Fibroblast of lung (primary cell): ENCODE measurements at regions not wholly inside any gene's neighbourhood (a gene's known extent, or its start where the extent isn't known, plus 50 kb on each side); places are given as distances from the start of the nearest gene placed in this dataset.

Experiments used
- CTCF ChIP-seq, 2 donors: IDR thresholded peaks in 1 of 2; conservative IDR thresholded peaks in 1 of 2; 1 replicate in 1 of 2; 2 replicates in 1 of 2; pipeline ENCODE4 v1.5.1; 2011 to 2012; ENCODE audit warnings: low read length in 2 of 2, control low read depth in 1 of 2, inconsistent platforms in 1 of 2, low read depth in 1 of 2, mild to moderate bottlenecking in 1 of 2
- EZH2 ChIP-seq: IDR thresholded peaks from 2 replicates; pipeline ENCODE4 v1.5.1; 2012; ENCODE audit warnings: low read length, control low read depth, mild to moderate bottlenecking; ENCODE audit errors: missing control alignments

- TF ChIP-seq CTCF (conservative IDR thresholded peaks at IDR 0.05 in 1 of 2, IDR thresholded peaks at IDR 0.05 in 1 of 2; ENCODE audit: low read depth in 1 of 2, low read length in 2 of 2) (no peak), EZH2 (no peak)
Measured at GRCh38 chr18:40404284-40404683, 1550.8 kb upstream of the PIK3C3 start.
